Gastroesophageal sphincter (tissue), 3 donors: ENCODE measurements at regions not wholly inside any gene's neighbourhood (a gene's known extent, or its start where the extent isn't known, plus 50 kb on each side); places are given as distances from the start of the nearest gene placed in this dataset.

Experiments used
- EP300 ChIP-seq: sonication (generic); formaldehyde crosslinking; IDR thresholded peaks from one replicate; pipeline ENCODE4 v1.6.1; 2017; ENCODE audit warnings: antibody characterized with exemption, mild to moderate bottlenecking
- POLR2A ChIP-seq, 2 donors: fragments of 450-650 bp; IDR thresholded peaks; one replicate each; pipeline ENCODE4 v1.6.1; 2017; ENCODE audit warnings: antibody characterized with exemption in 2 of 2, mild to moderate bottlenecking in 2 of 2, moderate library complexity in 1 of 2
- POLR2AphosphoS5 ChIP-seq: sonication (generic); formaldehyde crosslinking; IDR thresholded peaks from one replicate; pipeline ENCODE4 v1.6.1; 2017; ENCODE audit warnings: antibody characterized with exemption
- TF ChIP-seq, protein P1 (sequence below), 4 experiments: fragments of 200-600 bp in 2 of 4; fragments of 450-650 bp in 2 of 4; sonication (generic) in 1 of 4; IDR thresholded peaks; one replicate each; pipeline ENCODE4 v1.5.1; 2017 to 2019; ENCODE audit warnings: antibody characterized with exemption in 4 of 4, mild to moderate bottlenecking in 2 of 4, moderate library complexity in 2 of 4

DNA sequence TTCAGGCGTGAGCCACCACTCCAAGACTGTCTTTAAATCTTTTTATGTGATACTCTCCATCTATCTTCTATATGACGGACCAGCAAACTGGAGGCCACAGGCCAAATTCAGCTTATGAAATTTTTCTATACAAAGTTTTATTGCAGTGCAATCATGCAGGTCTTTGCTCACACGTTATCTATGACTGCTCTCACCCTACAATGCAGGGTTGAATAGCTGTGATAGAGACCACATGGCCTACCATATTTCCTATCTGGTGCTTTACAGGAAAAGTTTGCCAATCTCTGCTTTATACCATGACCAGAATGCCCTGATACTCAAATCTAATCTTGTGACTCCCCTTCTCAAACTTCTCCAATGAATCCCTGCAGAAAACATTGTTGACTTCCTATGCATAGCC, 89.5 kb upstream of the ACBD5 start:
- TF ChIP-seq, protein P1, sequence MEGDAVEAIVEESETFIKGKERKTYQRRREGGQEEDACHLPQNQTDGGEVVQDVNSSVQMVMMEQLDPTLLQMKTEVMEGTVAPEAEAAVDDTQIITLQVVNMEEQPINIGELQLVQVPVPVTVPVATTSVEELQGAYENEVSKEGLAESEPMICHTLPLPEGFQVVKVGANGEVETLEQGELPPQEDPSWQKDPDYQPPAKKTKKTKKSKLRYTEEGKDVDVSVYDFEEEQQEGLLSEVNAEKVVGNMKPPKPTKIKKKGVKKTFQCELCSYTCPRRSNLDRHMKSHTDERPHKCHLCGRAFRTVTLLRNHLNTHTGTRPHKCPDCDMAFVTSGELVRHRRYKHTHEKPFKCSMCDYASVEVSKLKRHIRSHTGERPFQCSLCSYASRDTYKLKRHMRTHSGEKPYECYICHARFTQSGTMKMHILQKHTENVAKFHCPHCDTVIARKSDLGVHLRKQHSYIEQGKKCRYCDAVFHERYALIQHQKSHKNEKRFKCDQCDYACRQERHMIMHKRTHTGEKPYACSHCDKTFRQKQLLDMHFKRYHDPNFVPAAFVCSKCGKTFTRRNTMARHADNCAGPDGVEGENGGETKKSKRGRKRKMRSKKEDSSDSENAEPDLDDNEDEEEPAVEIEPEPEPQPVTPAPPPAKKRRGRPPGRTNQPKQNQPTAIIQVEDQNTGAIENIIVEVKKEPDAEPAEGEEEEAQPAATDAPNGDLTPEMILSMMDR (IDR thresholded peaks at IDR 0.05), result no peak
- TF ChIP-seq EP300, result no peak
- TF ChIP-seq POLR2AphosphoS5, result no peak
- no peak for TF ChIP-seq POLR2A (IDR thresholded peaks at IDR 0.05)
